ENCODE measurements at regions not wholly inside any gene's neighbourhood (a gene's known extent, or its start where the extent isn't known, plus 50 kb on each side); places are given as distances from the start of the nearest gene placed in this dataset.

- DNase-seq (ENCODE audit: low read depth in 6 of 9, low spot score in 9 of 9): no peak
- Histone ChIP-seq H3K36me3 (ENCODE audit: control insufficient read depth in 2 of 2, insufficient read depth in 2 of 2, low read length in 1 of 2) (no peaks in the 10 kb centered on the region), H3K4me1 (ENCODE audit: control insufficient read depth in 2 of 2, insufficient read depth in 2 of 2, low read length in 2 of 2) (no peaks in the 10 kb centered on the region), H3K27ac (ENCODE audit: low read depth in 1 of 2, low read length in 1 of 2) (no peak overlapping the region), H3K4me3 (ENCODE audit: low read length in 2 of 2) (no peak overlapping the region), H3K27me3 (ENCODE audit: control insufficient read depth in 2 of 2, insufficient read depth in 1 of 2, low read length in 1 of 2) (no peaks in the 10 kb centered on the region), H3K9me3 (ENCODE audit: control insufficient read depth in 2 of 2, insufficient read depth in 1 of 2, low read length in 1 of 2) (no peaks in the 10 kb centered on the region)
- WGBS: 94% methylated on average over 4 of the region's 4 CpGs
Observed at GRCh38 chr6:141335477-141336273, 797.0 kb upstream of the GJE1 start.

- no peak overlapping the region for H3K4me3 ChIP-seq (ENCODE audit: low read length in 2 of 2)
- no peak for DNase-seq (ENCODE audit: low read depth in 6 of 9, low spot score in 9 of 9)
Observed at GRCh38 chr6:141326925-141327324, 805.8 kb upstream of the GJE1 start.

GRCh38 chr6:141326426-141326825, 806.3 kb upstream of the GJE1 start:
- no peak for DNase-seq (ENCODE audit: low read depth in 6 of 9, low spot score in 9 of 9)
- WGBS: 89% methylated on average over 5 of the region's 5 CpGs
- Histone ChIP-seq H3K36me3 (ENCODE audit: control insufficient read depth in 2 of 2, insufficient read depth in 2 of 2, low read length in 1 of 2) (no peaks in the 10 kb centered on the region), H3K27me3 (ENCODE audit: control insufficient read depth in 2 of 2, insufficient read depth in 1 of 2, low read length in 1 of 2) (no peaks in the 10 kb centered on the region), H3K4me1 (ENCODE audit: control insufficient read depth in 2 of 2, insufficient read depth in 2 of 2, low read length in 2 of 2) (no peaks in the 10 kb centered on the region), H3K27ac (ENCODE audit: low read depth in 1 of 2, low read length in 1 of 2) (no peak overlapping the region), H3K9me3 (ENCODE audit: control insufficient read depth in 2 of 2, insufficient read depth in 1 of 2, low read length in 1 of 2) (no peaks in the 10 kb centered on the region), H3K4me3 (ENCODE audit: low read length in 2 of 2) (no peak overlapping the region)

More at GRCh38 chr6:141326925-141327324, 805.8 kb upstream of the GJE1 start:
- no peaks in the 10 kb centered on the region for H3K36me3 ChIP-seq (ENCODE audit: control insufficient read depth in 2 of 2, insufficient read depth in 2 of 2, low read length in 1 of 2)
- no peak overlapping the region for H3K27ac ChIP-seq (ENCODE audit: low read depth in 1 of 2, low read length in 1 of 2)
- H3K27me3 ChIP-seq (ENCODE audit: control insufficient read depth in 2 of 2, insufficient read depth in 1 of 2, low read length in 1 of 2): no peaks in the 10 kb centered on the region
- H3K4me1 ChIP-seq (ENCODE audit: control insufficient read depth in 2 of 2, insufficient read depth in 2 of 2, low read length in 2 of 2): no peaks in the 10 kb centered on the region
- no peaks in the 10 kb centered on the region for H3K9me3 ChIP-seq (ENCODE audit: control insufficient read depth in 2 of 2, insufficient read depth in 1 of 2, low read length in 1 of 2)

GRCh38 chr6:141321493-141322347, 811.0 kb upstream of the GJE1 start:
- 92% methylated on average over 5 of the region's 5 CpGs for WGBS
- Histone ChIP-seq H3K4me3 (ENCODE audit: low read length in 2 of 2) (no peak overlapping the region), H3K4me1 (ENCODE audit: control insufficient read depth in 2 of 2, insufficient read depth in 2 of 2, low read length in 2 of 2) (no peaks in the 10 kb centered on the region), H3K27me3 (ENCODE audit: control insufficient read depth in 2 of 2, insufficient read depth in 1 of 2, low read length in 1 of 2) (no peaks in the 10 kb centered on the region), H3K27ac (ENCODE audit: low read depth in 1 of 2, low read length in 1 of 2) (no peak overlapping the region), H3K36me3 (ENCODE audit: control insufficient read depth in 2 of 2, insufficient read depth in 2 of 2, low read length in 1 of 2) (no peaks in the 10 kb centered on the region), H3K9me3 (ENCODE audit: control insufficient read depth in 2 of 2, insufficient read depth in 1 of 2, low read length in 1 of 2) (no peaks in the 10 kb centered on the region)
- DNase-seq (ENCODE audit: low read depth in 6 of 9, low spot score in 9 of 9): no peak

- Histone ChIP-seq H3K27me3 (ENCODE audit: control insufficient read depth in 2 of 2, insufficient read depth in 1 of 2, low read length in 1 of 2) (no peaks in the 10 kb centered on the region), H3K36me3 (ENCODE audit: control insufficient read depth in 2 of 2, insufficient read depth in 2 of 2, low read length in 1 of 2) (no peaks in the 10 kb centered on the region), H3K4me1 (ENCODE audit: control insufficient read depth in 2 of 2, insufficient read depth in 2 of 2, low read length in 2 of 2) (no peaks in the 10 kb centered on the region), H3K9me3 (ENCODE audit: control insufficient read depth in 2 of 2, insufficient read depth in 1 of 2, low read length in 1 of 2) (no peaks in the 10 kb centered on the region), H3K4me3 (ENCODE audit: low read length in 2 of 2) (no peak overlapping the region), H3K27ac (ENCODE audit: low read depth in 1 of 2, low read length in 1 of 2) (no peak overlapping the region)
- no peak for DNase-seq (ENCODE audit: low read depth in 6 of 9, low spot score in 9 of 9)
- 98% methylated on average over 5 of the region's 5 CpGs for WGBS
Observed at GRCh38 chr6:141316236-141316635, 816.5 kb upstream of the GJE1 start.

GRCh38 chr6:141313986-141314385, 818.7 kb upstream of the GJE1 start:
- no peak for DNase-seq (ENCODE audit: low read depth in 6 of 9, low spot score in 9 of 9)
- H3K4me3 ChIP-seq (ENCODE audit: low read length in 2 of 2): no peak overlapping the region
- no peaks in the 10 kb centered on the region for H3K4me1 ChIP-seq (ENCODE audit: control insufficient read depth in 2 of 2, insufficient read depth in 2 of 2, low read length in 2 of 2)
- no peaks in the 10 kb centered on the region for H3K9me3 ChIP-seq (ENCODE audit: control insufficient read depth in 2 of 2, insufficient read depth in 1 of 2, low read length in 1 of 2)
- H3K36me3 ChIP-seq (ENCODE audit: control insufficient read depth in 2 of 2, insufficient read depth in 2 of 2, low read length in 1 of 2): no peaks in the 10 kb centered on the region
- 100% methylated on average over 1 of the region's 1 CpG for WGBS
- no peak overlapping the region for H3K27ac ChIP-seq (ENCODE audit: low read depth in 1 of 2, low read length in 1 of 2)
- no peaks in the 10 kb centered on the region for H3K27me3 ChIP-seq (ENCODE audit: control insufficient read depth in 2 of 2, insufficient read depth in 1 of 2, low read length in 1 of 2)

- H3K4me3 ChIP-seq (ENCODE audit: low read length in 2 of 2): no peak overlapping the region
- H3K36me3 ChIP-seq (ENCODE audit: control insufficient read depth in 2 of 2, insufficient read depth in 2 of 2, low read length in 1 of 2): no peaks in the 10 kb centered on the region
- no peak overlapping the region for H3K27ac ChIP-seq (ENCODE audit: low read depth in 1 of 2, low read length in 1 of 2)
- no peaks in the 10 kb centered on the region for H3K27me3 ChIP-seq (ENCODE audit: control insufficient read depth in 2 of 2, insufficient read depth in 1 of 2, low read length in 1 of 2)
- H3K9me3 ChIP-seq (ENCODE audit: control insufficient read depth in 2 of 2, insufficient read depth in 1 of 2, low read length in 1 of 2): no peaks in the 10 kb centered on the region
- no peaks in the 10 kb centered on the region for H3K4me1 ChIP-seq (ENCODE audit: control insufficient read depth in 2 of 2, insufficient read depth in 2 of 2, low read length in 2 of 2)
- DNase-seq (ENCODE audit: low read depth in 6 of 9, low spot score in 9 of 9): peak in 3 of 9 donors; percentile 3 to 15 (median 8)
Observed at GRCh38 chr6:141309295-141309694, 823.4 kb upstream of the GJE1 start.

GRCh38 chr6:141307309-141307998, 825.3 kb upstream of the GJE1 start:
- DNase-seq (ENCODE audit: low read depth in 6 of 9, low spot score in 9 of 9): no peak
- Histone ChIP-seq H3K4me1 (ENCODE audit: control insufficient read depth in 2 of 2, insufficient read depth in 2 of 2, low read length in 2 of 2) (no peaks in the 10 kb centered on the region), H3K36me3 (ENCODE audit: control insufficient read depth in 2 of 2, insufficient read depth in 2 of 2, low read length in 1 of 2) (no peaks in the 10 kb centered on the region), H3K9me3 (ENCODE audit: control insufficient read depth in 2 of 2, insufficient read depth in 1 of 2, low read length in 1 of 2) (no peaks in the 10 kb centered on the region), H3K27ac (ENCODE audit: low read depth in 1 of 2, low read length in 1 of 2) (no peak overlapping the region), H3K27me3 (ENCODE audit: control insufficient read depth in 2 of 2, insufficient read depth in 1 of 2, low read length in 1 of 2) (no peaks in the 10 kb centered on the region), H3K4me3 (ENCODE audit: low read length in 2 of 2) (no peak overlapping the region)
- WGBS: 93% methylated on average over 3 of the region's 3 CpGs

GRCh38 chr6:141303907-141304306, 828.8 kb upstream of the GJE1 start:
- Histone ChIP-seq H3K27ac (ENCODE audit: low read depth in 1 of 2, low read length in 1 of 2) (no peak overlapping the region), H3K4me3 (ENCODE audit: low read length in 2 of 2) (no peak overlapping the region), H3K9me3 (ENCODE audit: control insufficient read depth in 2 of 2, insufficient read depth in 1 of 2, low read length in 1 of 2) (no peaks in the 10 kb centered on the region), H3K27me3 (ENCODE audit: control insufficient read depth in 2 of 2, insufficient read depth in 1 of 2, low read length in 1 of 2) (no peaks in the 10 kb centered on the region), H3K36me3 (ENCODE audit: control insufficient read depth in 2 of 2, insufficient read depth in 2 of 2, low read length in 1 of 2) (no peaks in the 10 kb centered on the region), H3K4me1 (ENCODE audit: control insufficient read depth in 2 of 2, insufficient read depth in 2 of 2, low read length in 2 of 2) (no peaks in the 10 kb centered on the region)
- DNase-seq (ENCODE audit: low read depth in 6 of 9, low spot score in 9 of 9): no peak
- WGBS: 93% methylated on average over 6 of the region's 6 CpGs

Measured in thymus (tissue), 11 donors.